C1 segment of cervical spinal cord (tissue), 14 donors: ENCODE measurements at regions not wholly inside any gene's neighbourhood (a gene's known extent, or its start where the extent isn't known, plus 50 kb on each side); places are given as distances from the start of the nearest gene placed in this dataset.

Experiments
- DNase-seq, 14 donors: peaks; one replicate each; lab custom pipeline; 2025; lab: John Stamatoyannopoulos, UW

DNA sequence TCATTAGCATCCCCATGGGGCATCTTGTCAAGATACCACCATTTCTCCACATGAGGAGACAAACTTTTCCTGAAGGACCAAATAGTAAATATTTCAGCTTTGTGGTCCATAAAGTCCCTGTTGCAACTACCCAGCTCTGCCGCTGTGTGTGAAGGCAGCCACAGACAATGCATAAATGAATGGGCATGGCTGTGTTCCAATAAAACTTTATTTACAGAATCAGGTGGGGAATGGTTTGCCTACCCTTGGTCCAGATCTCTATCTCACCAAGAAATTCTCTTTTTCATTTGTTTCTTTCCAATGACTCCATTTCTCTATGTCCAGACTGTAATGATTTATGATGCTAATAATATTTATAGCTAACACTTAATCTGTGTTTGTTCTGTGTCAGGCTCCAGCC is 409.3 kb upstream of the TBX3 start:
- no peak for DNase-seq

DNA sequence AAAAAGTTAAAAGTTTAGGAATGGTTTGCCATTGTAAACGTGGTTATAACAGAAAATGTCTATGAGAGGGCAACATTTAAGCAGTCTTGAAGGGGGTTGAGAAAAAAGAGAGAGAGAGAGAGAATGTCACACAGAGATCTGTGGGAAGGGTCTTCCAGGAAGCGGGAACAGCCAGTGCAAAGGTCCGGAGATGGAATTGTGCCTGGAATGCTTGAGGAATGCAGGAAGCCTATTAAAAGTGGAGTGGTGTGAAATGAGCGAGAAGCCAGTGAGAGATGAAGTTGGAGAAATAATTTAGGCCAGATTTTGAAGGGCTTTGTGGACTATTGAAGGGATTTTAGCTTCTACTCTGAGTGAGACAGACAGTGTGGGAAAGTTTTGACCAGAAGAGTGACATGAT is 406.8 kb upstream of the TBX3 start:
- DNase-seq = no peak

DNA sequence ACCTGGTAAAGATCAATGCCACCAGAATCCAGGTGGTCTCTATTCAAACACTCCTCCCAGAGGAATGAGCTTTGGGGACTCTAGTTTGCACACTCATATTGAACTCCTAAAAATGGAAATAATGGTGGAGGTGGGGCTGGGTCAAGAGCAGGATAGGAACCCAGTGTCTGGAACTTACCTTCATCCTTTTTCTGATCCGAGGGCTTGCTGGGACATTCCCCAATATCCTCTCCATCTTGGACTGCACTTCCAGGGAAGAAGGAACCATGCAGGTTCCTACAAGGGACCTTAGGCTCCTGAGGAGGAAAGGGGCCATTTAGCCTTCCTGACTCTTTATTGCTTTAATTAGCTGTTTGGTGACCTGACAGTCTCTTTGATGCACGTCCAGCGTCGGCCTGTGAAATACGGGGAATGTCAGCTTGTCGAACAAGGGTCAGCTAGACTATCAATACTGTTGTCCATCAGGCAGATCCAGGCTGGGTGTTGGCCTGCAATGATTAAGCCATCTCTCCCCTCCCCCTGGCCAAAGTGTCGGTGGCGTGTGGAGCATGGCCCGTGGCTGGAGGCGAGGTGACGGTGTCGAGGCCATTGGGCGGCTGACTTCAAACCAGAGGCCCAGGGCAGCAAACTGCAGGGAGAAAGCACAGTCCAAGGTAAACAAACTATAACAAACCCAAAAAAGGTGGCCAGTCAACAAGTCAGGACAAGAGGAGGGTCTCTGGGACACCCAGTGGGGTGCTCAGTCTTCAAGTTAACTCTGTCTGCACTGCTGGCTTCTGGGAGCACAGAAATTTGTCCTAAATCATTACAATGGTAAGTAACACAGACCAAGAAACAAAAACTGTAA is 405.2 kb upstream of the TBX3 start:
- DNase-seq = no peak

DNA sequence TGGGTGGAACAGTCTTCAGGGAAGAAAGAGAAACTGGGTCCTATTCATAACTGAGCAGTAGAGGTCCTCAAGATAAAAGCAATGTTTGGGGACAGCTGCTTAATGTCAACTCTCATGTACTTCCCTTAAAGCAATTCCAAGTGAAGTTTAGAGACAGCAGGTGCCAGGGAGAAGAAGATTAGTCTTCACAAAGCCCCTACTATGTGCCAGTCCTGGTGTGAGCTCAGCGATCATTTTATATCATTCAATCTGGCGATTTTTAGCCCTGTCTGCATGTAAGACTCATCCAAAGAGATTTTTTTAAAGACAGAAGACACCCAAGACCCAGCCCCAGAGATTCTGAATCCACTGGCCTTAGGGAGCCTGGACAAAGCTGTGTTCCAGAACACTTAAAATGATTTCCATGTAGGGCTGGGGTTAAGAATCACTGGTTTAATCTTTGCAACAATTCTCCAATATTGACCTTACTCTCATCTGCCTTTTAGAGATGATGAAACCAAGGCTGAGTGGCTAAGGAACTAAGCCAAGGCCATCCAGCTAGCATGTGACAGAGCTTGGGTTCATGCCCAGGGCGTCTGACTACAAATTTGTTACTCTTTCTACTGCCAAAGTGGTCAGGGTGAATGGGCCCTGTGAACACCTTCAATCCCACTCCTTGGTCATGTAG is 404.5 kb upstream of the TBX3 start:
- no peak for DNase-seq

DNA sequence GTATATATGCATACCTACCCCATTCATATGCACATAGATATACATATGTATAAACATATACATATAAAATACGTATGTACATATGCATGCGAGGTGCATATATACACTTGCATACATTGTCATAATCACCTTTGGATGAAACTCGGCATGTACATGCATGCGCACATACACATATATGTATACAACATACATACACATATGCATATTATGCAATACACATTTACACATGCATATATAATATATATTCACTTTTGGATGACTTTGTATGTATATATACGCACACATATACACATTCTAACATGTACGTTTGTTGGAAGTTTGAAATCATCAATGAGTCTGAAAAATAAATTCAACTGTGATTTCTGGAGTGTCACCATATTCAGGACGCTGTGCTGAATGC is 401.6 kb upstream of the TBX3 start:
- no peak for DNase-seq

DNA sequence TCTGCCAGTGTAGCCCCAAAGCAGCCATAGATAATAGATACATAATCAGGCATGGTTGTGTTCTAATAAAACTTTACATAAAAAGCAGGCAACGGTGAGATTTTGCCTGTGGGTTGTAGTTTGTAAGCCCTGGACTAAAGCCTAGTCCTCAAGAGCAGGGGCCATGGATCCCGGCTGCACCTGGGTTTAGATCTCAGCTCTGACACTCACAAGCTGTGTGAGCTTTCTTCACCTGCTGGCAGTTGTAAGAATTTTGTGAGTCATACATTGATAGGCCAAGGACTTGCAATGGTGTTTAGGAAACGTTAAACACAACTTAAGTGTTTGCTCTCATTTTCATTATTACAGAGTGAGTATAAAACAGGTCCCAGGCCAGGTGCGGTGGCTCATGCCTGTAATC is 395.8 kb upstream of the TBX3 start:
- DNase-seq = no peak

- no peak for DNase-seq
Measured at GRCh38 chr12:115078990-115079389, 395.0 kb upstream of the TBX3 start.

DNA sequence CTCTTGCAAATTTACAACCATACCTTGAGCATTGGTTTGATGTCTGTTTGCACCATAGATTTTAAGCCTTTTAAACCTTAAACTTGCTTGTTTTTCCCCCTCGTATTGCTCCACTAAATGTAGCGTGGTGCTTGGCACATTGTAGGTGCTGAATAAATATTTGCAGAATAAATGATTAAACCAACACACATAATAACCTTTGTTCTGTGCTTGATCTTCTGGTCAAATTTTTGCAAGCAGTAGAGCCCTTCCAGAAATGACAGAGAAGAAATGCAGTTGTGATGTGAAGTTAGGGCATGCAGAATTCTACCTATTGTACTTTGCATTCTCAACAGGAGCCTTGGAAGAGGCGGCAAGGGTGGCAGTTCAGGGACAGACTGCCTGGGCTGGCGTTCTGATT is 394.4 kb upstream of the TBX3 start:
- DNase-seq = no peak

GRCh38 chr12:115075552-115076170 is 391.7 kb upstream of the TBX3 start:
- DNase-seq = no peak

DNA sequence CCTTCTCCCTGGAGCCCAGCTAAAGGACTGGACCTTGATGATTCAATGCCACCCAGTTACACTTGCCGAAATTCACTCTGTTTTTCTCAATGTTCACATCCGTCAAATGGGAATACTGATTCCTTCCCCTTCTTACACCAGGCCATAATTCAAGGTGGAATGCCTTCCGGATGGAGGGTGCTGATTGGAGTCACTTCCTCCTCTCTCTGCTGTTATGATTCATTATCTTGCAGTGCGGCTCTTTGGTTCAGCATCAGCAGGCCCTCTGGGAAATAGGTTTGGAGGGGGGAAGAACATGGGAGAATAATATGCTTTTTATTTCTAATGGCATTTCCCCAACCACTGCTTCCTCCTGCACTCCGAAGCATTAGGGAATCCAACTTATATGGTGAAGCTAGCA is 390.6 kb upstream of the TBX3 start:
- no peak for DNase-seq

DNA sequence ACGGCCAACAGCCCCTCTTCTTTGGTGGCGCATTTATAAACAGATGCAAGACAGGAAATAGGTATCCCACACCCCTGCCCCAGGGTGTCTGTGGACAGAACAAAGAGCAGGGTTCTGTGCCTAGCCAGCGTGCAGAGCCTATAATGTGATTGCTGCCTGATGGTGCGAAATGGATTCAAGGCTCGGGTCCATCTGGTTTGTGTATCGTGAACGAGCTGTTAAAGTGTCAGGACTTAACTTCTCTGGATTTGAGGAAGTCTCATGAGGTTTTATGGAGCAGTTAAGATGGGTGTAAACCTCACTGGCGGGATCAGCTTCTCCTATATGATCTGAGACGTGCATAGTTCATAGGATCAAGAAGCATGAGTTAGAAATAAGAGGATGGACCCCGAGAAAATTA is 388.7 kb upstream of the TBX3 start:
- DNase-seq = no peak

- no peak for DNase-seq
Measured at GRCh38 chr12:115070313-115070712, 386.3 kb upstream of the TBX3 start.

GRCh38 chr12:115064296-115064695 is 380.3 kb upstream of the TBX3 start:
- no peak for DNase-seq

DNA sequence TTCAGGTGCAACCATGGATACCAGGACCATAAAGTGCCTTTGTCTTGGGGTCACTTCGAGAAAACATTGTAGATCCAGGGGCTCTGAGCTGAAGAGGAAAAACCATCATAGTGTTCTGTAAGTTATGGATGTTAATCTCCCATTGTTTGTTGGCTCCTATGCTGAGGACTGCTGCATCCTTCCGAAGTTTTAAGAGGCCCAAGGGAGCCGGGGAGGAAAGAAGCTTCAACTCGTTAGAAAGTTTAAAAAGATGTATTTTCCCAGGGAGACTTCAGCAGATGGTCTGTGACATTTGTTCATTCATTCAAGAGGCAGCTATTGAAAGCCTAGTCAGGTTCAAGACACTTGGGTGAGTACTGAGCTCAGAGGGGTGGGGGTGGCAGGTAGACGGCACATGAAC is 378.8 kb upstream of the TBX3 start:
- DNase-seq = no peak

- DNase-seq = no peak
Measured at GRCh38 chr12:115060477-115061168, 376.6 kb upstream of the TBX3 start.

DNA sequence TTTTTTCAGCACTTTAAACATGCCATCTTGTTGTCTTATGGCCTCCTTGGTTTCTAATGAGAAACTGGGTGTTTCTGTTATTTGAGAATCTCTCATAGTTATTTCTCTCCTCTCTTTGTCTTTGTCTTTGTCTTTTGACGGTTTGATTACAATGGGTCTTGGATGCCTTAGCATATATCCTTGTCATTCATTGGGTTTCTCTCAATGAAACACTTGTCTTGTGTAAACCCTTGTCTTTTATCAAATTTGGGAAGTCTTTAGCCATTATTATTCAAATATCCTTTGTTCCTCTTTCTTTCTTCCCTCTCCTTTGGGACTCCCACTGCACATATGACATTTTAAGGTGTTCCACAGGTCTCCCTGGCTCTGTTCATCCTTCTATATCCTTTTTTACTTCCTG is 373.5 kb upstream of the TBX3 start:
- no peak for DNase-seq

DNA sequence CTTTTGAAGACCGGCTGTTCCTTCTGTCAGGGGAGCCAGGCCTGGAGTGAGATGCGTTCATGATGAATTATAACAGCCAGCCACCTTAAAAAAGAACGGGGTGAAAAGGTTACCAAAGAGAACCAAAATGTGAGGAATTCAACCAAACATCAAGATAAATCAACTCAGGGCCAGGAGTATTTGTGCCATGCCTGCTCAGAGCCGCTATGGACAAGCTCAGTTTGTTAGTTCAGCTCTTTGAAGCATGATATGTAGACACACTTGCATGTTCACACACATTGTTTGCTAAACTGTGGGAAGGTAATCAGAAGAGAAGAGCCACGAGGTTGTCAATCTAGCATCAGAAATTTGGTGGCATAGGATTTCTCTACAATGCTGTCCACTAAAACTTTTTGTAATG is 367.4 kb upstream of the TBX3 start:
- DNase-seq = no peak

GRCh38 chr12:115049614-115050013 is 365.6 kb upstream of the TBX3 start:
- no peak for DNase-seq

GRCh38 chr12:115046805-115047204 is 362.8 kb upstream of the TBX3 start:
- DNase-seq = no peak

GRCh38 chr12:115044073-115044472 is 360.1 kb upstream of the TBX3 start:
- no peak for DNase-seq

DNA sequence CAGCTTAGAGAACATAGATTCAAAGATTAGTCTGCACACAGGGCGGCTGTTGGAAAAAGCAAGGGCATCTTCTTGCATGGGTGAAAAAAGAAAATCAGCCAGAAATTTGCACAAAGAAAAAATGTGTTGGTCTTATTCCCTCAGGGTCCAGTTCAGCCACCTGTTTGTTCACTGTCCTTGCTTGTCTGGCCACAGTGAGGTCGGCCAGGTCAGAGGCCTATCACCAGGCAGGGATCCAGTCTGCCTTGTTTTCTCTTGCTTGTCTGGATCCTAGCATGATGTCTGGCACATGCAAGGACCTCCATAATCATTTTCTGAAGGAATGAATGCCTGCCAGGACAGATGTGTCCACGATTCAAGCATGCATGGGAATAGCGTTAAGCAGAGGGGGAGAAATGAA is 359.1 kb upstream of the TBX3 start:
- no peak for DNase-seq

GRCh38 chr12:115042341-115042740 is 358.4 kb upstream of the TBX3 start:
- DNase-seq = no peak
